Pancreas (tissue), 10 donors: ENCODE measurements at regions not wholly inside any gene's neighbourhood (a gene's known extent, or its start where the extent isn't known, plus 50 kb on each side); places are given as distances from the start of the nearest gene placed in this dataset.

Experiments used
- ATAC-seq, 4 donors: fragments of 200-7000 bp; cut with Tn5 transposase; one replicate each; pipeline versions ENCODE4 v1.8.0 to v1.9.1; 2020; ENCODE audit warnings: mild to moderate bottlenecking in 4 of 4, moderate library complexity in 4 of 4
- DNase-seq, 6 donors: peaks; one replicate each; pipeline ENCODE4 v3.0.0-alpha.2; 2020
- FAIRE-seq: peaks from 2 replicates; lab custom pipeline; 2012; peaks lifted over from hg19 to GRCh38; lab: Jason Lieb, UNC
- H3K27ac ChIP-seq, 4 donors: fragments of 200-600 bp; sonication (generic); 1 replicate in 3 of 4; 2 replicates in 1 of 4; pipeline versions ENCODE4 v1.5.0 to v1.8.0; 2020
- H3K27me3 ChIP-seq, 4 donors: fragments of 200-600 bp; one replicate each; pipeline ENCODE4 v1.8.0; 2021
- H3K36me3 ChIP-seq, 3 donors: fragments of 200-600 bp; sonication (generic) in 1 of 3; one replicate each; pipeline versions ENCODE4 v1.5.0 to v1.8.0; 2020 to 2021
- H3K4me1 ChIP-seq, 3 donors: fragments of 200-600 bp; one replicate each; pipeline ENCODE4 v1.8.0; 2021
- H3K4me3 ChIP-seq, 4 donors: fragments of 200-600 bp; sonication (generic) in 2 of 4; one replicate each; pipeline versions ENCODE4 v1.5.0 to v1.8.0; 2020 to 2021
- H3K9me3 ChIP-seq, 4 donors: fragments of 200-600 bp; one replicate each; pipeline ENCODE4 v1.8.0; 2021
- WGBS, 2 donors: extraction: QIAGEN DNeasy Blood & Tissue Kit; methylation state at CpG; one replicate each; pipeline ENCODE4 v1.1.7; 2013; 5-methylcytosine and 5-hydroxymethylcytosine counted together
- intact Hi-C, 3 donors: fragments of 100-400 bp; cut with DNase I; formaldehyde crosslinking; loops; one replicate each; pipeline versions ENCODE4 v1.11.1 to v1.14.2; 2022
- TF ChIP-seq, protein P1 (sequence below), 4 donors: fragments of 200-600 bp; sonication (generic) in 3 of 4; IDR thresholded peaks; one replicate each; pipeline versions ENCODE4 v1.5.0 to v1.8.0; 2021; ENCODE audit warnings: antibody characterized with exemption in 4 of 4
- donor health status: healthy with polysubstance abuse.
- donor health status: DM: no; HTN: no; CAD: no; lungs with moderate emphysema.
- donor health status: DM: no; HTN: no; CAD: no.
- donor health status: control.
- donor health status: control.
- donor health status: Bipolar disorder and iron deficiency.
- donor health status: DM: yes; HTN: yes; CAD: no.
- donor health status: DM: no; HTN: no; CAD: no.
- donor health status: DM: no; HTN: no; CAD: no.
- donor health status: DM: yes; HTN: yes; CAD: no.

DNA sequence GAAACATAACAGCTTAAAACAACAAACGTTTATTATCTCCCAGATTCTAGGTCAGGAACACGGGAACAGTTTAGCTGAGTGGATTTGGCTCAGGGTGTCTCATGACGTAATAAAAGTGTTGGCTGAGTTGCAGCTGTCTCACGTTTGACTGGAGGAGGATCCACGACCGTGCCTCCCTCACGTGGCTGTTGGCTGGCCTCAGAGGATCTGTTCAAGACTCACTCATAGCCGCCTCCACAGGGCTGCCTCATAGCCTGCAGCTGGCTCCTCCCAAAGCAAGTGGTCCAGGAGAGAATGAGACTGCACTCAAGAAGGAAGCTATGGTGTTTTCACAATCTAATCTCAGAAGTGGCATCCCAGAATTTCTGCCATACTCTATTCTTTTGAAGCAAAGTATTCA is 167.1 kb downstream of the RPRM start:
- FAIRE-seq: no peak
- Histone ChIP-seq H3K4me1 (no peaks in the 10 kb centered on the region), H3K27me3 (no peaks in the 10 kb centered on the region), H3K4me3 (no peak overlapping the region), H3K27ac (no peak overlapping the region), H3K36me3 (no peaks in the 10 kb centered on the region), H3K9me3 (no peaks in the 10 kb centered on the region)
- TF ChIP-seq, protein P1, sequence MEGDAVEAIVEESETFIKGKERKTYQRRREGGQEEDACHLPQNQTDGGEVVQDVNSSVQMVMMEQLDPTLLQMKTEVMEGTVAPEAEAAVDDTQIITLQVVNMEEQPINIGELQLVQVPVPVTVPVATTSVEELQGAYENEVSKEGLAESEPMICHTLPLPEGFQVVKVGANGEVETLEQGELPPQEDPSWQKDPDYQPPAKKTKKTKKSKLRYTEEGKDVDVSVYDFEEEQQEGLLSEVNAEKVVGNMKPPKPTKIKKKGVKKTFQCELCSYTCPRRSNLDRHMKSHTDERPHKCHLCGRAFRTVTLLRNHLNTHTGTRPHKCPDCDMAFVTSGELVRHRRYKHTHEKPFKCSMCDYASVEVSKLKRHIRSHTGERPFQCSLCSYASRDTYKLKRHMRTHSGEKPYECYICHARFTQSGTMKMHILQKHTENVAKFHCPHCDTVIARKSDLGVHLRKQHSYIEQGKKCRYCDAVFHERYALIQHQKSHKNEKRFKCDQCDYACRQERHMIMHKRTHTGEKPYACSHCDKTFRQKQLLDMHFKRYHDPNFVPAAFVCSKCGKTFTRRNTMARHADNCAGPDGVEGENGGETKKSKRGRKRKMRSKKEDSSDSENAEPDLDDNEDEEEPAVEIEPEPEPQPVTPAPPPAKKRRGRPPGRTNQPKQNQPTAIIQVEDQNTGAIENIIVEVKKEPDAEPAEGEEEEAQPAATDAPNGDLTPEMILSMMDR (IDR thresholded peaks at IDR 0.05): no peak
- ATAC-seq: no peak
- intact Hi-C loops: no loop called here
- no peak for DNase-seq
- 36 to 42% methylated on average over 8 of the region's 8 CpGs for WGBS, 2 donors

DNA sequence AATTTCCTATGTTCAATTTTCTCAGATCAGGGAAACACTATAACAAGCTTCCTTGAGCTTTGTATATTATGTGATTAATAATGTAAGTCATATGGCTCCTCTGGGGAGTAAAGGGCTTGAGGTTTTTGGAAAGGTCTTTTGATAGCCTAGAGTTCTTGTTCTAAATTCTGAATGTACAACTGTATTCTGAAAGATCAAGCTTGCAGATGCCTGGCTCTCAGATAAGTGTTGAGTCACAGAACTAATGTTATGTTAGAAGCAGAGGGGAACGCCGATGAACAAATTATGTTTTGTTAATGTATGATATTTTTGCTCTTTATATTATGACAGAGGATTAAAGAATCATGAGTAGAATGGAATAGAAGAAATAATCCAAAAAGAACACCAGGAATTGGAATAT is 170.1 kb downstream of the RPRM start:
- Histone ChIP-seq H3K36me3 (no peaks in the 10 kb centered on the region), H3K9me3 (no peaks in the 10 kb centered on the region), H3K4me3 (no peak overlapping the region), H3K27me3 (no peaks in the 10 kb centered on the region), H3K4me1 (no peaks in the 10 kb centered on the region), H3K27ac (no peak overlapping the region)
- ATAC-seq: no peak
- TF ChIP-seq, protein P1 (IDR thresholded peaks at IDR 0.05): no peak
- no peak for DNase-seq
- intact Hi-C loops: no loop called here
- WGBS, 2 donors: 77 to 82% methylated on average over 2 of the region's 2 CpGs
- FAIRE-seq: no peak

DNA sequence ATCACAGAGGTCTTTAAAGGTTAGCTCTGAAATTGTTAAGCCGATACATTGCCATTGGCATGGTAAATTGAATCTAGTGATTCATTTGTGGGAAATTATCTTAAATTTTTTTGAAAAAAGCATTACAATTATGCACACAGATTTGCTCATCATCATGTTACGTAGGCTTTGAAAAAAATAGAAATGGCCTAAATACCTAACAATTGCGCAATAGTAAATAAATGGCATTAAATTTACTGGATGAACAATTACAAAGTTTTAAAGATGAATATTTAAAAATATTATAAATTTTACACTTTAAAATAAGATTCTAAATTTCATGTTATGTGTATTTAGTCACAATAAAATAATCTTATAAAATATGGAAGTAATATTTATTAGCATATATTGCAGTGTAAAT is 171.3 kb downstream of the RPRM start:
- Histone ChIP-seq H3K27ac (no peak overlapping the region), H3K27me3 (no peaks in the 10 kb centered on the region), H3K9me3 (no peaks in the 10 kb centered on the region), H3K36me3 (no peaks in the 10 kb centered on the region), H3K4me3 (no peak overlapping the region), H3K4me1 (no peaks in the 10 kb centered on the region)
- FAIRE-seq (peak; percentile 53), ATAC-seq (no peak), DNase-seq (no peak)
- TF ChIP-seq, protein P1 (IDR thresholded peaks at IDR 0.05): no peak
- WGBS, 2 donors: 49 to 53% methylated on average over 3 of the region's 3 CpGs
- intact Hi-C loops: no loop called here

DNA sequence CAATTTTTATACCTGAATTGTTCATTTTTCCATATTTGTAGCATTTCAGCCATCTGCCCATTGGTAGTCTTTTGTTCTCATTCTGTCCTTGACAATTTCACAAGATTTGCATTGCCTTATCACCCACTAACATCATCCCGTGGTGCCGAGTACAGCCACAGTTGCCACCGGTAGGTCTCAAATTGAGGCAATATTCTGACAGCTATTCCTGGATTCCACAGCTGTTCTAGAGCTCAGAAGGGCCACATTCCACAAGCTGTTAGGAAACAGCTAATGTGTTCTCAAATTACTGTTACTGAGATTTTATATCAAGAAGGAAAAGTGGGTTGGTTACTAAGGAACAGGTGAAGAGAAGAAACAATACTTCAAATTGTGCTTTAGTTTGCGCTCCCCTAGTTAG is 178.8 kb downstream of the RPRM start:
- Histone ChIP-seq H3K4me1 (no peaks in the 10 kb centered on the region), H3K27ac (no peak overlapping the region), H3K4me3 (no peak overlapping the region), H3K36me3 (no peaks in the 10 kb centered on the region), H3K9me3 (no peaks in the 10 kb centered on the region), H3K27me3 (no peaks in the 10 kb centered on the region)
- intact Hi-C loops: no loop called here
- no peak for FAIRE-seq
- no peak for ATAC-seq
- WGBS, 2 donors: 75 to 88% methylated on average over 4 of the region's 4 CpGs
- DNase-seq: no peak
- TF ChIP-seq, protein P1 (IDR thresholded peaks at IDR 0.05): no peak

DNA sequence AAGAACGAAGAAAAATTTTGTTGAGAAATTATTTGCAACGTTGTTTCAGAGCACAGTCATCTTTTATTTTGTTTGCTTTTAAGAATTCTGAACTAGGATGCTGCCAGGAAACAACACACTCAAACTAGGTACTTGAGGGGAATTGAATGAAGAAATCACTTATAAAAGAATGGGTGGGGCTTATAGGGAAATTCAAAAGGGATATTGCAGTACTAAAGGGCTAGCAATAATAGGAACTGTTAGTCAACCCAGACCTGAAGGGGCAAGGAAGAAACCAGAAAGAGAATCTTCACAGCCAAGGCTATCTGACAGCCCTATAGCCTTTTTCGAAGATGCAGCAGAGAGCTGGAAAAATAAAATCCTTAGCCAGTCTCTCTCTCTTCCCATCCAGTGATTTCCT is 179.3 kb downstream of the RPRM start:
- TF ChIP-seq, protein P1 (IDR thresholded peaks at IDR 0.05): no peak
- no peak for ATAC-seq
- no peak for FAIRE-seq
- no peaks in the 10 kb centered on the region for H3K36me3 ChIP-seq
- no peaks in the 10 kb centered on the region for H3K27me3 ChIP-seq
- H3K4me1 ChIP-seq: no peaks in the 10 kb centered on the region
- no peak overlapping the region for H3K4me3 ChIP-seq
- WGBS, 2 donors: 47 to 58% methylated on average over 3 of the region's 3 CpGs
- H3K9me3 ChIP-seq: no peaks in the 10 kb centered on the region
- H3K27ac ChIP-seq: no peak overlapping the region
- DNase-seq: no peak
- intact Hi-C loops: no loop called here
